Stomach (tissue), 8 donors: ENCODE measurements at regions not wholly inside any gene's neighbourhood (a gene's known extent, or its start where the extent isn't known, plus 50 kb on each side); places are given as distances from the start of the nearest gene placed in this dataset.

Experiments used
- DNase-seq, 2 donors: peaks; one replicate each; pipeline versions ENCODE4 v3.0.0 to v3.0.0-alpha.2; 2013 to 2019
- H3K27ac ChIP-seq, 5 donors: fragments of 200-600 bp in 4 of 5; sonication (generic) in 4 of 5; one replicate each; pipeline ENCODE4 v1.5.1; 2013 to 2019; ENCODE audit warnings: mild to moderate bottlenecking in 1 of 5, moderate library complexity in 1 of 5
- H3K27me3 ChIP-seq, 3 donors: fragments of 200-600 bp; sonication (generic); one replicate each; pipeline ENCODE4 v1.5.1; 2017 to 2019; ENCODE audit warnings: mixed run types in 1 of 3
- H3K36me3 ChIP-seq, 4 donors: fragments of 200-600 bp; sonication (generic); 1 replicate in 3 of 4; 2 replicates in 1 of 4; pipeline ENCODE4 v1.5.1; 2016 to 2019
- H3K4me1 ChIP-seq, 4 donors: fragments of 200-600 bp; sonication (generic); one replicate each; pipeline ENCODE4 v1.5.1; 2016 to 2019
- H3K4me3 ChIP-seq, 4 donors: fragments of 200-600 bp; sonication (generic) in 3 of 4; one replicate each; pipeline ENCODE4 v1.5.1; 2016 to 2019; ENCODE audit warnings: mild to moderate bottlenecking in 1 of 4
- H3K9me3 ChIP-seq, 4 donors: fragments of 200-600 bp; sonication (generic); one replicate each; pipeline ENCODE4 v1.5.1; 2016 to 2019
- CTCF ChIP-seq, 7 experiments: fragments of 450-650 bp in 4 of 7; fragments of 200-600 bp in 3 of 7; sonication (generic) in 3 of 7; IDR thresholded peaks; one replicate each; pipeline ENCODE4 v1.5.1; 2016 to 2019; ENCODE audit warnings: antibody characterized with exemption in 7 of 7, control low read depth in 2 of 7, mild to moderate bottlenecking in 1 of 7
- EP300 ChIP-seq: sonication (generic); formaldehyde crosslinking; IDR thresholded peaks from one replicate; pipeline ENCODE4 v1.6.1; 2017; ENCODE audit warnings: antibody characterized with exemption
- POLR2A ChIP-seq, 4 donors: fragments of 450-650 bp; IDR thresholded peaks; one replicate each; pipeline ENCODE4 v1.6.1; 2016; ENCODE audit warnings: antibody characterized with exemption in 4 of 4, control low read depth in 2 of 4, mild to moderate bottlenecking in 1 of 4, moderate library complexity in 1 of 4
- POLR2AphosphoS5 ChIP-seq, 3 donors: sonication (generic); formaldehyde crosslinking; IDR thresholded peaks; one replicate each; pipeline ENCODE4 v1.6.1; 2016; ENCODE audit warnings: antibody characterized with exemption in 3 of 3
- WGBS, 5 donors: extraction: QIAGEN DNeasy Blood & Tissue Kit in 3 of 5; methylation state at CpG; one replicate each; pipeline versions ENCODE4 v1.1.5 to v1.1.7; 2013 to 2018; 5-methylcytosine and 5-hydroxymethylcytosine counted together
- intact Hi-C: fragments of 100-400 bp; cut with DNase I; formaldehyde crosslinking; loops from one replicate; pipeline ENCODE4 v1.15.1; 2023; ENCODE audit warnings: low total_unique reads
- donor health status: healthy with polysubstance abuse.
- donor health status: Bipolar disorder and iron deficiency.
- donor health status: healthy.

GRCh38 chr6:165963750-165964149, 203.9 kb downstream of the TBXT start:
- Histone ChIP-seq H3K27ac (no peak overlapping the region), H3K4me3 (no peak overlapping the region), H3K4me1 (no peaks in the 10 kb centered on the region), H3K36me3 (no peaks in the 10 kb centered on the region), H3K9me3 (no peaks in the 10 kb centered on the region), H3K27me3 (no peaks in the 10 kb centered on the region)
- intact Hi-C loops = no loop called here
- DNase-seq = peak in 1 of 2 donors; percentile 9
- no peak for TF ChIP-seq EP300
- no peak for TF ChIP-seq POLR2A (IDR thresholded peaks at IDR 0.05)
- WGBS, 5 donors = 32 to 56% (median 39%) methylated on average over 6 of the region's 6 CpGs

DNA sequence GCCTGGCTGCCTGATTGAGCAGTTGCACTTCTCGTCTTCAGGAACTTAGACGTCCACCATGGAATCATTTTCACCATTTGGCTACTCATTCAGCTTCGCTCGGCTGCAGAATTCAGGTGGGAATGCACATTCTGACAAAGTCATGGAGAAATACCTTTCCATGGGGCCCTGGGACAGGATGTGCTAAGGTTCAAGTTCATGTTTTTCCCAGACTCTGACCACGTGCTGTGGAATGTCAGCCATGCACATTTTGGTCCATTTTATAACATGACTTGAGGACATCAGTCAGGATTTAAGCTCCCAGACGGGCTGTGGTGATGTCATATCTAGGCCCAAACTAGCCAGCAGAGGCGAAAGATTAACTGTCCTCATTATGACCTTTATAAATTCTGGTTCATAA, 205.3 kb downstream of the TBXT start:
- Histone ChIP-seq H3K27me3 (no peaks in the 10 kb centered on the region), H3K36me3 (no peaks in the 10 kb centered on the region), H3K4me3 (no peak overlapping the region), H3K9me3 (no peaks in the 10 kb centered on the region), H3K27ac (no peak overlapping the region), H3K4me1 (no peaks in the 10 kb centered on the region)
- intact Hi-C loops = no loop called here
- no peak for DNase-seq
- TF ChIP-seq CTCF (IDR thresholded peaks at IDR 0.05) (no peak), POLR2A (IDR thresholded peaks at IDR 0.05) (no peak), POLR2AphosphoS5 (IDR thresholded peaks at IDR 0.05) (no peak), EP300 (no peak)
- WGBS, 5 donors = 75 to 87% (median 82%) methylated on average over 7 of the region's 7 CpGs

GRCh38 chr6:165961233-165961632, 206.4 kb downstream of the TBXT start:
- Histone ChIP-seq H3K4me3 (no peak overlapping the region), H3K27me3 (no peaks in the 10 kb centered on the region), H3K27ac (no peak overlapping the region), H3K9me3 (no peaks in the 10 kb centered on the region), H3K4me1 (no peaks in the 10 kb centered on the region), H3K36me3 (no peaks in the 10 kb centered on the region)
- WGBS, 5 donors = 83 to 91% (median 89%) methylated on average over 12 of the region's 12 CpGs
- intact Hi-C loops = no loop called here
- DNase-seq = no peak
- no peak for TF ChIP-seq POLR2A (IDR thresholded peaks at IDR 0.05)
- no peak for TF ChIP-seq POLR2AphosphoS5 (IDR thresholded peaks at IDR 0.05)
- no peak for TF ChIP-seq CTCF (IDR thresholded peaks at IDR 0.05)
- TF ChIP-seq EP300 = no peak

GRCh38 chr6:165960695-165961094, 207.0 kb downstream of the TBXT start:
- Histone ChIP-seq H3K36me3 (no peaks in the 10 kb centered on the region), H3K4me1 (no peaks in the 10 kb centered on the region), H3K9me3 (no peaks in the 10 kb centered on the region), H3K4me3 (no peak overlapping the region), H3K27me3 (no peaks in the 10 kb centered on the region), H3K27ac (no peak overlapping the region)
- WGBS, 5 donors = 82 to 86% (median 84%) methylated on average over 12 of the region's 12 CpGs
- DNase-seq = no peak
- intact Hi-C loops = no loop called here
- no peak for TF ChIP-seq CTCF (IDR thresholded peaks at IDR 0.05)
- TF ChIP-seq POLR2A (IDR thresholded peaks at IDR 0.05) = no peak
- no peak for TF ChIP-seq POLR2AphosphoS5 (IDR thresholded peaks at IDR 0.05)
- no peak for TF ChIP-seq EP300

DNA sequence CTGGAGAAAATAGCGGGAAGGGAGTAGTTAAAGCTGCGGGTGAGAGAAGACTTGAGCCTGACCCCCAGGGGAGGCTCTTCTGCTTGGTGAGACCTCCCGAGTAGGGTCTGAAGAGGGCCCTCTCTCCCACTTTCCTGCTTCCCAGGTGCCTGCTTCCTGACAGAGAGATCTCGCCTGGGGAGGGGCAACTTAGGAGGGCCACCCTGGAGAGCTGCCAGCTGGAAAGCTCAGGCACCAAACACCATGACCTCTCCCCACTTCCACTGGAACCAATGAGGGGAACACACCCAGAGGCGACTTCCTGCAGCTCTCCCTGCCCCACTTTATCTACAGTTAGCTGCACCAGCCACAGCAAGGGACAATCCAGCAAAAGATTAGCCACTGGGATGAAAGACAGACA, 208.0 kb downstream of the TBXT start:
- no peak for TF ChIP-seq EP300
- no peak for TF ChIP-seq POLR2AphosphoS5 (IDR thresholded peaks at IDR 0.05)
- TF ChIP-seq POLR2A (IDR thresholded peaks at IDR 0.05) = no peak
- TF ChIP-seq CTCF (IDR thresholded peaks at IDR 0.05) = no peak
- Histone ChIP-seq H3K4me1 (no peaks in the 10 kb centered on the region), H3K27me3 (no peaks in the 10 kb centered on the region), H3K9me3 (no peaks in the 10 kb centered on the region), H3K4me3 (no peak overlapping the region), H3K27ac (no peak overlapping the region), H3K36me3 (no peaks in the 10 kb centered on the region)
- intact Hi-C loops = no loop called here
- no peak for DNase-seq
- 46 to 71% (median 56%) methylated on average over 5 of the region's 5 CpGs for WGBS, 5 donors
